ENCODE measurements at regions not wholly inside any gene's neighbourhood (a gene's known extent, or its start where the extent isn't known, plus 50 kb on each side); places are given as distances from the start of the nearest gene placed in this dataset.

GRCh38 chr3:139737682-139738361 lies 60.0 kb upstream of the NMNAT3 start:
- no peak overlapping the region for H3K4me3 Mint-ChIP-seq
- DNase-seq (no peak), ATAC-seq (ENCODE audit: low read depth) (no peak)
- peaks cover 11% of the 10 kb centered on the region for H3K27me3 Mint-ChIP-seq
- no peaks in the 10 kb centered on the region for H3K4me1 Mint-ChIP-seq
- no peaks in the 10 kb centered on the region for H3K36me3 Mint-ChIP-seq
- H3K27ac Mint-ChIP-seq: no peak overlapping the region
- no peaks in the 10 kb centered on the region for H3K9me3 Mint-ChIP-seq
- POLR2A ChIA-PET: no interaction called here

- POLR2A ChIA-PET: no interaction called here
- Mint-ChIP-seq H3K4me3 (no peak overlapping the region), H3K27me3 (peaks cover 12% of the 10 kb centered on the region), H3K36me3 (no peaks in the 10 kb centered on the region), H3K9me3 (no peaks in the 10 kb centered on the region), H3K4me1 (no peaks in the 10 kb centered on the region), H3K27ac (no peak overlapping the region)
- no peak for ATAC-seq (ENCODE audit: low read depth)
- no peak for DNase-seq
These were observed 57.4 kb upstream of the NMNAT3 start for GRCh38 chr3:139735191-139735590.

GRCh38 chr3:139732729-139733128 lies 55.0 kb upstream of the NMNAT3 start:
- Mint-ChIP-seq H3K36me3 (no peaks in the 10 kb centered on the region), H3K4me1 (no peaks in the 10 kb centered on the region), H3K9me3 (no peaks in the 10 kb centered on the region), H3K27me3 (peaks cover 5% of the 10 kb centered on the region), H3K4me3 (no peak overlapping the region), H3K27ac (no peak overlapping the region)
- DNase-seq (no peak), ATAC-seq (ENCODE audit: low read depth) (no peak)
- POLR2A ChIA-PET: no interaction called here

- Mint-ChIP-seq H3K4me3 (no peak overlapping the region), H3K27ac (no peak overlapping the region), H3K9me3 (no peaks in the 10 kb centered on the region), H3K36me3 (no peaks in the 10 kb centered on the region), H3K27me3 (peaks cover 4% of the 10 kb centered on the region), H3K4me1 (no peaks in the 10 kb centered on the region)
- DNase-seq (no peak), ATAC-seq (ENCODE audit: low read depth) (no peak)
- POLR2A ChIA-PET: no interaction called here
These were observed 51.5 kb upstream of the NMNAT3 start for GRCh38 chr3:139729300-139729699.

- no peak for ATAC-seq (ENCODE audit: low read depth)
- no peaks in the 10 kb centered on the region for H3K9me3 Mint-ChIP-seq
- no peak overlapping the region for H3K4me3 Mint-ChIP-seq
- no peak overlapping the region for H3K27ac Mint-ChIP-seq
- peaks cover 4% of the 10 kb centered on the region for H3K27me3 Mint-ChIP-seq
- H3K4me1 Mint-ChIP-seq: no peaks in the 10 kb centered on the region
- DNase-seq: no peak
- H3K36me3 Mint-ChIP-seq: no peaks in the 10 kb centered on the region
- POLR2A ChIA-PET: no interaction called here
These were observed 50.6 kb upstream of the NMNAT3 start for GRCh38 chr3:139728414-139728813.
